HEK293 (cell line): ENCODE measurements at regions not wholly inside any gene's neighbourhood (a gene's known extent, or its start where the extent isn't known, plus 50 kb on each side); places are given as distances from the start of the nearest gene placed in this dataset.

Experiments used
- CTCF ChIA-PET: fragments of 350-600 bp; formaldehyde crosslinking; extraction: SDS; loops from one replicate; lab custom pipeline; 2021; ENCODE audit warnings: antibody characterized with exemption; lab: Yijun Ruan, JAX
- POLR2A ChIA-PET: fragments of 300-600 bp; formaldehyde crosslinking; extraction: SDS; loops from one replicate; lab custom pipeline; 2020; ENCODE audit warnings: antibody characterized with exemption, inconsistent platforms; lab: Yijun Ruan, JAX
- H3K27ac ChIP-seq: fragments of 200-500 bp; sonication (Bioruptor generic); 2 replicates; pipeline ENCODE4 v1.5.1; 2014; ENCODE audit warnings: low read depth, low read length, control low read depth, inconsistent platforms; ENCODE audit errors: extremely low read depth
- H3K36me3 ChIP-seq, 2 experiments: fragments of 200-500 bp in 1 of 2; sonication (Bioruptor generic) in 1 of 2; 1 replicate in 1 of 2; 2 replicates in 1 of 2; pipeline ENCODE4 v1.5.1; 2014 to 2017; ENCODE audit warnings: inconsistent platforms in 2 of 2, low read length in 2 of 2; ENCODE audit not compliant: control insufficient read depth in 2 of 2, insufficient read depth in 1 of 2
- H3K4me1 ChIP-seq: fragments of 200-500 bp; sonication (Bioruptor generic); 2 replicates; pipeline ENCODE4 v1.5.1; 2014; ENCODE audit warnings: mild to moderate bottlenecking, low read length, inconsistent platforms; ENCODE audit not compliant: control insufficient read depth, insufficient read depth
- H3K4me3 ChIP-seq: 2 replicates; pipeline ENCODE4 v1.5.1; 2011; ENCODE audit warnings: low read depth, mild to moderate bottlenecking, control low read depth, low read length, moderate library complexity
- H3K9me3 ChIP-seq: fragments of 200-500 bp; sonication (Bioruptor generic); 2 replicates; pipeline ENCODE4 v1.5.1; 2014; ENCODE audit warnings: low read depth, low read length, inconsistent platforms; ENCODE audit not compliant: control insufficient read depth, insufficient read depth
- GLIS2 ChIP-seq: fragments of 450-650 bp; formaldehyde crosslinking; IDR thresholded peaks from 2 replicates; pipeline ENCODE4 v1.5.1; 2016; ENCODE audit warnings: missing biosample characterization, missing genetic modification characterization
- HOXD13 ChIP-seq: sonication (generic); formaldehyde crosslinking; IDR thresholded peaks from 2 replicates; pipeline ENCODE4 v1.8.0; 2022; ENCODE audit warnings: missing genetic modification reagents, borderline replicate concordance
- PBX3 ChIP-seq: sonication (generic); formaldehyde crosslinking; IDR thresholded peaks from 2 replicates; pipeline ENCODE4 v1.8.1; 2022; ENCODE audit warnings: mild to moderate bottlenecking, moderate library complexity, missing genetic modification reagents
- PRDM4 ChIP-seq: fragments of 450-650 bp; formaldehyde crosslinking; IDR thresholded peaks from 2 replicates; pipeline ENCODE4 v1.5.1; 2017; ENCODE audit warnings: missing biosample characterization, missing genetic modification characterization
- ZNF121 ChIP-seq: fragments of 450-650 bp; formaldehyde crosslinking; IDR thresholded peaks from 2 replicates; pipeline ENCODE4 v1.5.1; 2016; ENCODE audit warnings: missing biosample characterization, missing genetic modification characterization
- ZNF37A ChIP-seq: fragments of 450-650 bp; IDR thresholded peaks from 2 replicates; pipeline ENCODE4 v1.5.1; 2018; ENCODE audit warnings: missing biosample characterization, missing genetic modification characterization
- ZNF639 ChIP-seq: fragments of 450-650 bp; formaldehyde crosslinking; IDR thresholded peaks from 2 replicates; pipeline ENCODE4 v1.5.1; 2016; ENCODE audit warnings: missing biosample characterization, missing genetic modification characterization
- ZNF677 ChIP-seq: fragments of 450-650 bp; IDR thresholded peaks from 2 replicates; pipeline ENCODE4 v1.5.0; 2018; ENCODE audit warnings: missing biosample characterization, mild to moderate bottlenecking, missing genetic modification characterization, moderate library complexity
- TF ChIP-seq, protein P1 (sequence below): fragments of 450-650 bp; formaldehyde crosslinking; IDR thresholded peaks from 2 replicates; pipeline ENCODE4 v1.5.1; 2016; ENCODE audit warnings: missing biosample characterization, missing genetic modification characterization

GRCh38 chr9:8115570-8115969, 316.0 kb upstream of the DMAC1 start (continued):
- TF ChIP-seq, protein P1, sequence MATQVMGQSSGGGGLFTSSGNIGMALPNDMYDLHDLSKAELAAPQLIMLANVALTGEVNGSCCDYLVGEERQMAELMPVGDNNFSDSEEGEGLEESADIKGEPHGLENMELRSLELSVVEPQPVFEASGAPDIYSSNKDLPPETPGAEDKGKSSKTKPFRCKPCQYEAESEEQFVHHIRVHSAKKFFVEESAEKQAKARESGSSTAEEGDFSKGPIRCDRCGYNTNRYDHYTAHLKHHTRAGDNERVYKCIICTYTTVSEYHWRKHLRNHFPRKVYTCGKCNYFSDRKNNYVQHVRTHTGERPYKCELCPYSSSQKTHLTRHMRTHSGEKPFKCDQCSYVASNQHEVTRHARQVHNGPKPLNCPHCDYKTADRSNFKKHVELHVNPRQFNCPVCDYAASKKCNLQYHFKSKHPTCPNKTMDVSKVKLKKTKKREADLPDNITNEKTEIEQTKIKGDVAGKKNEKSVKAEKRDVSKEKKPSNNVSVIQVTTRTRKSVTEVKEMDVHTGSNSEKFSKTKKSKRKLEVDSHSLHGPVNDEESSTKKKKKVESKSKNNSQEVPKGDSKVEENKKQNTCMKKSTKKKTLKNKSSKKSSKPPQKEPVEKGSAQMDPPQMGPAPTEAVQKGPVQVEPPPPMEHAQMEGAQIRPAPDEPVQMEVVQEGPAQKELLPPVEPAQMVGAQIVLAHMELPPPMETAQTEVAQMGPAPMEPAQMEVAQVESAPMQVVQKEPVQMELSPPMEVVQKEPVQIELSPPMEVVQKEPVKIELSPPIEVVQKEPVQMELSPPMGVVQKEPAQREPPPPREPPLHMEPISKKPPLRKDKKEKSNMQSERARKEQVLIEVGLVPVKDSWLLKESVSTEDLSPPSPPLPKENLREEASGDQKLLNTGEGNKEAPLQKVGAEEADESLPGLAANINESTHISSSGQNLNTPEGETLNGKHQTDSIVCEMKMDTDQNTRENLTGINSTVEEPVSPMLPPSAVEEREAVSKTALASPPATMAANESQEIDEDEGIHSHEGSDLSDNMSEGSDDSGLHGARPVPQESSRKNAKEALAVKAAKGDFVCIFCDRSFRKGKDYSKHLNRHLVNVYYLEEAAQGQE (tag by site-specific recombination), result no peak
- no peak for TF ChIP-seq ZNF639 (tag by site-specific recombination)
- TF ChIP-seq GLIS2 (tag by site-specific recombination), result no peak

GRCh38 chr9:8114826-8115225, 315.2 kb upstream of the DMAC1 start:
- Histone ChIP-seq H3K36me3 (no peaks in the 10 kb centered on the region), H3K9me3 (no peaks in the 10 kb centered on the region), H3K4me3 (no peak overlapping the region), H3K27ac (no peak overlapping the region), H3K4me1 (no peaks in the 10 kb centered on the region)
- POLR2A ChIA-PET, result no interaction called here
- TF ChIP-seq HOXD13, result no peak
- TF ChIP-seq, all 188 proteins: peak for 0
- CTCF ChIA-PET, result interaction anchor here (0.6 kb wide), 1 partner anchor 811 kb away, joined by 5 read pairs; no protein-coding TSS in a partner anchor

DNA sequence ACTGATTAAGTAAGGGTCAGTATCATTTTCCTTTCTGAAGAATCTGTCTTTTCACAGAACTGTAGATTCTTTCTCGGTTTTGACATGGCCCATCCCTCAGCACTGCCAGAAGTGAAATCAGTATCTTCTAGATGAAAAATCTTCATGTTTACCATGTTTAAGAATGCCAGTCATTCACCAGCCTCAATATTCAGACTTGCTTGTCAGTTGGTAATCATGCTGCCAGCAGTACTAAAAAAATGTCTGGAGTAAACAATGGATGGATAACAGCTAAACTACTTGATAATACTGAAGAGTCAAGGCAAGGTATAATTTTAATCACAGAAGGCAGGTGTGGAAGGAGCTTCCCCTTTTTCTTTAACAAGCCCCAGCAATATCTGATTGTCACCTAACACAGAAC, 306.8 kb upstream of the DMAC1 start:
- Histone ChIP-seq H3K27ac (no peak overlapping the region), H3K9me3 (no peaks in the 10 kb centered on the region), H3K4me1 (no peaks in the 10 kb centered on the region), H3K4me3 (no peak overlapping the region), H3K36me3 (no peaks in the 10 kb centered on the region)
- TF ChIP-seq ZNF37A (tag by site-specific recombination) (no peak), ZNF121 (tag by site-specific recombination) (no peak), PRDM4 (tag by site-specific recombination) (no peak)
- ChIA-PET CTCF (no interaction called here), POLR2A (no interaction called here)

- CTCF ChIA-PET, result interaction anchor here (0.7 to 1.0 kb wide), 2 partner anchors 10 to 762 kb away, joined by 3 read pairs; no protein-coding TSS in a partner anchor
- Histone ChIP-seq H3K9me3 (no peaks in the 10 kb centered on the region), H3K4me1 (no peaks in the 10 kb centered on the region), H3K4me3 (no peak overlapping the region), H3K27ac (no peak overlapping the region), H3K36me3 (no peaks in the 10 kb centered on the region)
- TF ChIP-seq PBX3 (CRISPR knock-in tag) (no peak), ZNF677 (tag by site-specific recombination) (no peak)
- POLR2A ChIA-PET, result no interaction called here
These were observed 302.0 kb upstream of the DMAC1 start for GRCh38 chr9:8101607-8102006.
